GM21717 (cell line): ENCODE measurements at regions not wholly inside any gene's neighbourhood (a gene's known extent, or its start where the extent isn't known, plus 50 kb on each side); places are given as distances from the start of the nearest gene placed in this dataset.

ENCODE experiments used
- ATAC-seq: cut with Tn5 transposase; IDR thresholded peaks from one replicate; pipeline ENCODE4 v1.9.1; 2021; ENCODE audit warnings: mild to moderate bottlenecking, moderate library complexity; ENCODE audit not compliant: unreplicated experiment

GRCh38 chr5:56498759-56499395 is 265.7 kb upstream of the ANKRD55 start:
- no peak for ATAC-seq

GRCh38 chr5:56496581-56497063 is 263.5 kb upstream of the ANKRD55 start:
- ATAC-seq = no peak

GRCh38 chr5:56494300-56494731 is 261.2 kb upstream of the ANKRD55 start:
- no peak for ATAC-seq

GRCh38 chr5:56493766-56494165 is 260.6 kb upstream of the ANKRD55 start:
- ATAC-seq = no peak

GRCh38 chr5:56493308-56493707 is 260.2 kb upstream of the ANKRD55 start:
- ATAC-seq = no peak

GRCh38 chr5:56492812-56493211 is 259.7 kb upstream of the ANKRD55 start:
- no peak for ATAC-seq

GRCh38 chr5:56490971-56491468 is 257.9 kb upstream of the ANKRD55 start:
- no peak for ATAC-seq

GRCh38 chr5:56489272-56489671 is 256.1 kb upstream of the ANKRD55 start:
- no peak for ATAC-seq

- ATAC-seq = no peak
Measured at GRCh38 chr5:56487528-56488115, 254.5 kb upstream of the ANKRD55 start.

- ATAC-seq = no peak
Measured at GRCh38 chr5:56482363-56482762, 249.2 kb upstream of the ANKRD55 start.

- no peak for ATAC-seq
Measured at GRCh38 chr5:56481428-56482357, 248.6 kb upstream of the ANKRD55 start.

GRCh38 chr5:56480705-56481427 is 247.7 kb upstream of the ANKRD55 start:
- ATAC-seq = no peak

- peak; percentile 30 for ATAC-seq
Measured at GRCh38 chr5:56480078-56480704, 247.1 kb upstream of the ANKRD55 start.

GRCh38 chr5:56479696-56480077 is 246.6 kb upstream of the ANKRD55 start:
- peak; percentile 53 for ATAC-seq

- ATAC-seq = no peak
Measured at GRCh38 chr5:56479126-56479525, 246.0 kb upstream of the ANKRD55 start.

- no peak for ATAC-seq
Measured at GRCh38 chr5:56478062-56478461, 244.9 kb upstream of the ANKRD55 start.

- no peak for ATAC-seq
Measured at GRCh38 chr5:56476487-56476856, 243.3 kb upstream of the ANKRD55 start.

- ATAC-seq = no peak
Measured at GRCh38 chr5:56475689-56476486, 242.8 kb upstream of the ANKRD55 start.

GRCh38 chr5:56471707-56472106 is 238.6 kb upstream of the ANKRD55 start:
- no peak for ATAC-seq

- no peak for ATAC-seq
Measured at GRCh38 chr5:56470007-56470406, 236.9 kb upstream of the ANKRD55 start.
